Ovary (tissue), 3 donors: ENCODE measurements at regions not wholly inside any gene's neighbourhood (a gene's known extent, or its start where the extent isn't known, plus 50 kb on each side); places are given as distances from the start of the nearest gene placed in this dataset.

Experiments
- EP300 ChIP-seq: sonication (generic); formaldehyde crosslinking; IDR thresholded peaks from one replicate; pipeline ENCODE4 v1.6.1; 2017; ENCODE audit warnings: antibody characterized with exemption
- POLR2A ChIP-seq: fragments of 450-650 bp; IDR thresholded peaks from one replicate; pipeline ENCODE4 v1.6.1; 2017; ENCODE audit warnings: antibody characterized with exemption, mild to moderate bottlenecking, moderate library complexity
- TF ChIP-seq, protein P1 (sequence below), 3 donors: fragments of 450-650 bp in 2 of 3; fragments of 200-600 bp in 1 of 3; IDR thresholded peaks; one replicate each; pipeline versions ENCODE4 v1.5.1 to v1.8.0; 2016 to 2022; ENCODE audit warnings: antibody characterized with exemption in 3 of 3, mild to moderate bottlenecking in 1 of 3
- donor health status: DM: no; HTN: no; CAD: no.

GRCh38 chr18:46282646-46283045 is 178.5 kb downstream of the HAUS1 start:
- TF ChIP-seq, protein P1, sequence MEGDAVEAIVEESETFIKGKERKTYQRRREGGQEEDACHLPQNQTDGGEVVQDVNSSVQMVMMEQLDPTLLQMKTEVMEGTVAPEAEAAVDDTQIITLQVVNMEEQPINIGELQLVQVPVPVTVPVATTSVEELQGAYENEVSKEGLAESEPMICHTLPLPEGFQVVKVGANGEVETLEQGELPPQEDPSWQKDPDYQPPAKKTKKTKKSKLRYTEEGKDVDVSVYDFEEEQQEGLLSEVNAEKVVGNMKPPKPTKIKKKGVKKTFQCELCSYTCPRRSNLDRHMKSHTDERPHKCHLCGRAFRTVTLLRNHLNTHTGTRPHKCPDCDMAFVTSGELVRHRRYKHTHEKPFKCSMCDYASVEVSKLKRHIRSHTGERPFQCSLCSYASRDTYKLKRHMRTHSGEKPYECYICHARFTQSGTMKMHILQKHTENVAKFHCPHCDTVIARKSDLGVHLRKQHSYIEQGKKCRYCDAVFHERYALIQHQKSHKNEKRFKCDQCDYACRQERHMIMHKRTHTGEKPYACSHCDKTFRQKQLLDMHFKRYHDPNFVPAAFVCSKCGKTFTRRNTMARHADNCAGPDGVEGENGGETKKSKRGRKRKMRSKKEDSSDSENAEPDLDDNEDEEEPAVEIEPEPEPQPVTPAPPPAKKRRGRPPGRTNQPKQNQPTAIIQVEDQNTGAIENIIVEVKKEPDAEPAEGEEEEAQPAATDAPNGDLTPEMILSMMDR (IDR thresholded peaks at IDR 0.05): no peak
- TF ChIP-seq POLR2A (no peak), EP300 (no peak)
